IMR-90 (cell line): ENCODE measurements at regions not wholly inside any gene's neighbourhood (a gene's known extent, or its start where the extent isn't known, plus 50 kb on each side); places are given as distances from the start of the nearest gene placed in this dataset.

ENCODE experiments used
- ATAC-seq: fragments of 200-7000 bp; cut with Tn5 transposase; 2 replicates; pipeline ENCODE4 v1.9.1; 2020; ENCODE audit warnings: low read depth, mild to moderate bottlenecking, moderate library complexity
- BruUV-seq: library from RNA; stranded (reverse); fragments of 400-500 nt; replicated peaks from 2 replicates; lab custom pipeline; 2021; lab: Mats Ljungman, UMichigan
- CTCF ChIA-PET: fragments of 300-600 bp; formaldehyde crosslinking; extraction: SDS; loops from one replicate; lab custom pipeline; 2021; ENCODE audit warnings: antibody characterized with exemption; lab: Yijun Ruan, JAX
- POLR2A ChIA-PET: fragments of 300-600 bp; sonication (Branson Sonifier 250); formaldehyde crosslinking; loops from one replicate; lab custom pipeline; 2022; ENCODE audit warnings: antibody characterized with exemption; ENCODE audit not compliant: unreplicated experiment; lab: Charles Lee
- DNase-seq: peaks from one replicate; pipeline ENCODE4 v3.0.0; 2013
- H2AFZ ChIP-seq: replicated peaks from 2 replicates; pipeline ENCODE3; 2013; ENCODE audit warnings: low read length, mild to moderate bottlenecking; ENCODE audit not compliant: poor library complexity
- H2AK5ac ChIP-seq: 2 replicates; pipeline ENCODE4 v1.6.1; 2013; ENCODE audit warnings: low read depth, low read length, inconsistent platforms
- H2AK9ac ChIP-seq: replicated peaks from 2 replicates; pipeline ENCODE3; 2013; ENCODE audit warnings: mild to moderate bottlenecking, low read depth, low read length, moderate library complexity; ENCODE audit not compliant: poor library complexity
- H2BK120ac ChIP-seq: 2 replicates; pipeline ENCODE4 v1.6.1; 2013; ENCODE audit warnings: low read depth, low read length, inconsistent platforms
- H2BK15ac ChIP-seq: 3 replicates; pipeline ENCODE4 v1.6.1; 2013; ENCODE audit warnings: low read depth, low read length, inconsistent platforms
- H2BK20ac ChIP-seq: 2 replicates; pipeline ENCODE4 v1.6.1; 2013; ENCODE audit warnings: low read depth, mild to moderate bottlenecking, inconsistent platforms, low read length, moderate library complexity
- H2BK5ac ChIP-seq: 2 replicates; pipeline ENCODE4 v1.6.1; 2013; ENCODE audit warnings: mild to moderate bottlenecking, low read depth, low read length, inconsistent platforms; ENCODE audit not compliant: poor library complexity, severe bottlenecking
- H3K14ac ChIP-seq: replicated peaks from 2 replicates; pipeline ENCODE4 v1.6.1; 2013; ENCODE audit warnings: low read depth, low read length, inconsistent platforms
- H3K18ac ChIP-seq: 2 replicates; pipeline ENCODE4 v1.6.1; 2013; ENCODE audit warnings: low read depth, low read length, control low read depth
- H3K23ac ChIP-seq: 2 replicates; pipeline ENCODE4 v1.6.1; 2013; ENCODE audit warnings: low read depth, low read length, inconsistent platforms
- H3K27ac ChIP-seq: 2 replicates; pipeline ENCODE4 v1.5.1; 2013; ENCODE audit warnings: mild to moderate bottlenecking, control low read depth, low read length; ENCODE audit not compliant: insufficient read depth
- H3K27me3 ChIP-seq: 2 replicates; pipeline ENCODE4 v1.6.1; 2013; ENCODE audit warnings: low read length; ENCODE audit not compliant: control insufficient read depth, insufficient read depth
- H3K36me3 ChIP-seq: 2 replicates; pipeline ENCODE4 v1.6.1; 2013; ENCODE audit warnings: low read length, mixed read lengths; ENCODE audit not compliant: control insufficient read depth, insufficient read depth
- H3K4ac ChIP-seq: 2 replicates; pipeline ENCODE4 v1.6.1; 2013; ENCODE audit warnings: low read depth, low read length, inconsistent platforms
- H3K4me1 ChIP-seq: 2 replicates; pipeline ENCODE4 v1.6.1; 2013; ENCODE audit warnings: low read length, mixed read lengths; ENCODE audit not compliant: control insufficient read depth, insufficient read depth
- H3K4me2 ChIP-seq: 2 replicates; pipeline ENCODE4 v1.6.1; 2013; ENCODE audit warnings: low read depth, mild to moderate bottlenecking, control low read depth, low read length, moderate library complexity
- H3K4me3 ChIP-seq: 2 replicates; pipeline ENCODE4 v1.5.1; 2013; ENCODE audit warnings: low read depth, mild to moderate bottlenecking, control low read depth, low read length, moderate library complexity; ENCODE audit not compliant: insufficient read depth
- H3K56ac ChIP-seq: 2 replicates; pipeline ENCODE4 v1.6.1; 2013; ENCODE audit warnings: low read length, inconsistent platforms; ENCODE audit not compliant: insufficient read depth; ENCODE audit errors: extremely low read depth
- H3K79me1 ChIP-seq, 2 experiments: 2 replicates each; pipeline ENCODE4 v1.6.1; 2013; ENCODE audit warnings: low read length in 2 of 2, inconsistent platforms in 1 of 2, low read depth in 1 of 2
- H3K9ac ChIP-seq: 2 replicates; pipeline ENCODE4 v1.6.1; 2013; ENCODE audit warnings: low read depth, low read length, control low read depth
- H3K9me1 ChIP-seq: 2 replicates; pipeline ENCODE4 v1.6.1; 2013; ENCODE audit warnings: low read length, inconsistent platforms; ENCODE audit not compliant: insufficient read depth
- H3K9me3 ChIP-seq: 2 replicates; pipeline ENCODE4 v1.6.1; 2013; ENCODE audit warnings: low read length; ENCODE audit not compliant: control insufficient read depth, insufficient read depth
- H4K20me1 ChIP-seq: 2 replicates; pipeline ENCODE4 v1.6.1; 2013; ENCODE audit warnings: low read length, inconsistent platforms; ENCODE audit not compliant: insufficient read depth
- H4K5ac ChIP-seq: 2 replicates; pipeline ENCODE4 v1.6.1; 2013; ENCODE audit warnings: mild to moderate bottlenecking, low read depth, low read length, control low read depth
- H4K8ac ChIP-seq, 2 experiments: 2 replicates each; pipeline ENCODE4 v1.6.1; 2013; ENCODE audit warnings: low read depth in 2 of 2, low read length in 2 of 2, control low read depth in 1 of 2, inconsistent platforms in 1 of 2
- H4K91ac ChIP-seq: 2 replicates; pipeline ENCODE4 v1.6.1; 2013; ENCODE audit warnings: low read depth, low read length, inconsistent platforms; ENCODE audit not compliant: insufficient read depth
- BHLHE40 ChIP-seq: fragments of 150-350 bp; IDR thresholded peaks from 2 replicates; pipeline ENCODE4 v1.6.1; 2016; ENCODE audit warnings: mild to moderate bottlenecking, low read depth, low read length
- MAZ ChIP-seq: IDR thresholded peaks from 2 replicates; pipeline ENCODE4 v1.6.1; 2012; ENCODE audit warnings: low read depth, mild to moderate bottlenecking, low read length, improper control_type of control experiment, moderate library complexity, borderline replicate concordance
- MXI1 ChIP-seq: IDR thresholded peaks from 2 replicates; pipeline ENCODE4 v1.6.1; 2012; ENCODE audit warnings: low read depth, mild to moderate bottlenecking, low read length, moderate library complexity, borderline replicate concordance
- NFE2L2 ChIP-seq: fragments of 150-350 bp; IDR thresholded peaks from 2 replicates; pipeline ENCODE4 v1.6.1; 2016; ENCODE audit warnings: low read depth, mild to moderate bottlenecking, low read length
- RFX5 ChIP-seq: IDR thresholded peaks from 2 replicates; pipeline ENCODE4 v1.8.0; 2012; ENCODE audit warnings: low read depth, mild to moderate bottlenecking, low read length, moderate library complexity
- SMC3 ChIP-seq: fragments of 150-350 bp; IDR thresholded peaks from 2 replicates; pipeline ENCODE4 v1.6.1; 2016; ENCODE audit warnings: low read depth, mild to moderate bottlenecking, antibody characterized with exemption, low read length, moderate library complexity
- WGBS, 2 experiments: methylation state at CpG; one replicate each; pipeline versions ENCODE4 v1.1.5 to v1.1.7; 2013; ENCODE audit warnings: missing lambda C conversion rate in 2 of 2; ENCODE audit not compliant: insufficient read length in 1 of 2; ENCODE audit errors: extremely low coverage in 2 of 2; 5-methylcytosine and 5-hydroxymethylcytosine counted together
- dilution Hi-C: fragments of 300-500 bp; cut with HindIII; formaldehyde crosslinking; loops from one replicate; pipeline ENCODE4 v1.14.3; 2018; ENCODE audit warnings: low sequenced_read_pairs; ENCODE audit not compliant: unreplicated experiment
- in situ Hi-C: fragments of 300-500 bp; cut with MboI; formaldehyde crosslinking; loops from 3 replicates; pipeline ENCODE4 v1.14.3; 2019; ENCODE audit warnings: low sequenced_read_pairs, inconsistent platforms, mixed read lengths
- intact Hi-C: fragments of 100-400 bp; cut with micrococcal nuclease; formaldehyde crosslinking; loops from 2 replicates; pipeline ENCODE4 v1.10.0; 2022

GRCh38 chr20:47870475-47870874, 85.2 kb upstream of the SULF2 start:
- no peaks in the 10 kb centered on the region for H3K9me3 ChIP-seq
- no peak overlapping the region for H4K91ac ChIP-seq
- H2AFZ ChIP-seq: no peak overlapping the region
- no peak overlapping the region for H3K4me2 ChIP-seq
- no peak overlapping the region for H3K14ac ChIP-seq
- dilution Hi-C loops (no loop called here), in situ Hi-C loops (no loop called here), intact Hi-C loops (no loop called here)
- H3K4me1 ChIP-seq: no peaks in the 10 kb centered on the region
- H3K23ac ChIP-seq: no peak overlapping the region
- no CpG with 5 or more reads among the region's 2 CpGs for WGBS, 2 experiments
- no peaks in the 10 kb centered on the region for H3K36me3 ChIP-seq
- H3K56ac ChIP-seq: no peak overlapping the region
- no peaks in the 10 kb centered on the region for H3K9me1 ChIP-seq
- CTCF ChIA-PET: no interaction called here
- H3K27ac ChIP-seq: no peak overlapping the region
- no peaks in the 10 kb centered on the region for H4K20me1 ChIP-seq
- H2BK20ac ChIP-seq: no peak overlapping the region
- no peak overlapping the region for H4K5ac ChIP-seq
- H3K18ac ChIP-seq: no peak overlapping the region
- no peak overlapping the region for H4K8ac ChIP-seq
- no peak overlapping the region for H2AK5ac ChIP-seq
- DNase-seq (no peak), ATAC-seq (no peak)
- no peak overlapping the region for H2AK9ac ChIP-seq
- no peak overlapping the region for H3K4ac ChIP-seq
- POLR2A ChIA-PET: no interaction called here
- no TSS peak for BruUV-seq
- H3K9ac ChIP-seq: no peak overlapping the region
- H2BK120ac ChIP-seq: no peak overlapping the region
- H3K27me3 ChIP-seq: peaks cover 4% of the 10 kb centered on the region; the same call in 1 of the 2 replicates
- no peak overlapping the region for H2BK15ac ChIP-seq
- no peaks in the 10 kb centered on the region for H3K79me1 ChIP-seq
- no peak overlapping the region for H2BK5ac ChIP-seq
- H3K4me3 ChIP-seq: no peak overlapping the region
- no peak for TF ChIP-seq NFE2L2
- TF ChIP-seq BHLHE40: no peak
- no peak for TF ChIP-seq RFX5
- TF ChIP-seq SMC3: no peak
- no peak for TF ChIP-seq MAZ
- TF ChIP-seq MXI1: no peak
